ENCODE measurements at regions not wholly inside any gene's neighbourhood (a gene's known extent, or its start where the extent isn't known, plus 50 kb on each side); places are given as distances from the start of the nearest gene placed in this dataset.
A peak's percentile ranks its signal among the peaks of the same experiment; 100 is the strongest.
"Not testable (repeated sequence)": the region's sequence is repeated elsewhere in the genome, so short reads cannot be mapped to it uniquely, and the experiment has no call there.

GRCh38 chr3:44111482-44111881, 130.2 kb upstream of the TOPAZ1 start:
- no peak for DNase-seq (ENCODE audit: low read depth in 2 of 3, low spot score in 2 of 3)

GRCh38 chr3:44114142-44114541, 127.5 kb upstream of the TOPAZ1 start:
- DNase-seq (ENCODE audit: low read depth in 2 of 3, low spot score in 2 of 3), result peak in 2 of 3 donors; percentile 33 to 55

GRCh38 chr3:44117239-44117638, 124.4 kb upstream of the TOPAZ1 start:
- DNase-seq (ENCODE audit: low read depth in 2 of 3, low spot score in 2 of 3), result no peak

- DNase-seq (ENCODE audit: low read depth in 2 of 3, low spot score in 2 of 3), result no peak
Observed at GRCh38 chr3:44117736-44118135, 124.0 kb upstream of the TOPAZ1 start.

GRCh38 chr3:44120721-44121582, 120.7 kb upstream of the TOPAZ1 start:
- no peak for DNase-seq (ENCODE audit: low read depth in 2 of 3, low spot score in 2 of 3)

- DNase-seq (ENCODE audit: low read depth in 2 of 3, low spot score in 2 of 3), result no peak
Observed at GRCh38 chr3:44125246-44125645, 116.4 kb upstream of the TOPAZ1 start.

GRCh38 chr3:44125882-44126281, 115.8 kb upstream of the TOPAZ1 start:
- DNase-seq (ENCODE audit: low read depth in 2 of 3, low spot score in 2 of 3), result no peak

GRCh38 chr3:44128057-44128775, 113.5 kb upstream of the TOPAZ1 start:
- DNase-seq (ENCODE audit: low read depth in 2 of 3, low spot score in 2 of 3), result peak in 1 of 3 donors; percentile 32

DNA sequence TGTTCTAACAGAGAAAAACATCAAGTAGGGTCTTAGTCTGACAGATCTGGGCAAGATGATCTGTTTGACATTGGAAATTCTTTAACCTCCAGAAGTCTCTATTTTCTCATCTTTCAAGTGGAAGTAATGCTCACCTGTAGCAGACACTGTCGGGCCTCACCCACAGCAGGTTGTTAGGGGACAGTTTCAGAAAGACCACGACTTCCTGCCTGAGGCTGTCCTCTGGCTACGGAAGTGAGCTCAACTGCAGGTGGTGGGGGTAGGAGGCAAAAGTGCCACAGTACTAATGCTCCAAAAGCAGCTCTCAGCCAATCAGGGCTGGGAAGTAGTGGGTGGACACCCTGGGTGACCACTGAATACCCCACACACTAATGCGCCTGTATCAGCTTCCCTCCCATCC, 111.4 kb upstream of the TOPAZ1 start:
- DNase-seq (ENCODE audit: low read depth in 2 of 3, low spot score in 2 of 3), result no peak

- no peak for DNase-seq (ENCODE audit: low read depth in 2 of 3, low spot score in 2 of 3)
Observed at GRCh38 chr3:44132061-44132460, 109.6 kb upstream of the TOPAZ1 start.

DNA sequence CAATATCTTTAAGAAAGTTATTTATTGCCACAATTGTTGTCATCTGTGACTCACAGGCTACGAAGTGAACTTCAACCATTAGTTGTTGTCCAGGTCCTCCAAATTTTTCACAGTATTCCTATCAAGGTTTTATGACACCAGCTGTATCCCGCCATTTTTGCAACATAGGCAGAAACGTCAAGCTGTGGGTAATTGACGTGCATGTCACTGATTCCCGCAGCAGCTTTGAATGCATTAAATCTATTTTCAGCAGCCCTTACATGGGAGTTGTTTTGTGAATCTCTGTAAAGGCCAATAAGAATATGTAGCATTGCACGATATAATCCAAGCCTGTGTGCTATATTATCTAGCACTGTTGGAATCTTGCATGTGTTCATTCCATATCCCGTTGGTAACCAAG, 109.1 kb upstream of the TOPAZ1 start:
- DNase-seq (ENCODE audit: low read depth in 2 of 3, low spot score in 2 of 3), result no peak

DNA sequence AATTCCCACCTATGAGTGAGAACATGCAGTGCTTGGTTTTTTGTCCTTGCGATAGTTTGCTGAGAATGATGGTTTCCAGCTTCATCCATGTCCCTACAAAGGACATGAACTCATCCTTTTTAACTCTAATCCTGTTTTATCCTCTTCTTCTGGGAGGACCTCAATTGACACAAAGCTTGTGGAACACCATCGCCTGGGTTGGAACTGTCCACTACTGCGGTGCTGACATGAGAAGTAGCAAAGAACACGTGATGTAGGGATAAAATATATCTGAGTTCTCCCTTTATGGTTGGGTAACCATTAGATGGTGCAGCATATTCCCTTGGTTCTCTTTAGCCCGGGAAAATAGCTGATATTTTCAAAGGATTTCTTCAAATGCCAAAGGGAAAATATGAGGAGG, 105.3 kb upstream of the TOPAZ1 start:
- DNase-seq (ENCODE audit: low read depth in 2 of 3, low spot score in 2 of 3), result peak in 1 of 3 donors; percentile 30

- no peak for DNase-seq (ENCODE audit: low read depth in 2 of 3, low spot score in 2 of 3)
Observed at GRCh38 chr3:44146073-44146472, 95.6 kb upstream of the TOPAZ1 start.

- no peak for DNase-seq (ENCODE audit: low read depth in 2 of 3, low spot score in 2 of 3)
Observed at GRCh38 chr3:44159696-44160300, 81.9 kb upstream of the TOPAZ1 start.

GRCh38 chr3:44160818-44161217, 80.9 kb upstream of the TOPAZ1 start:
- no peak for DNase-seq (ENCODE audit: low read depth in 2 of 3, low spot score in 2 of 3)

- no peak for DNase-seq (ENCODE audit: low read depth in 2 of 3, low spot score in 2 of 3)
Observed at GRCh38 chr3:44171891-44172290, 69.8 kb upstream of the TOPAZ1 start.

DNA sequence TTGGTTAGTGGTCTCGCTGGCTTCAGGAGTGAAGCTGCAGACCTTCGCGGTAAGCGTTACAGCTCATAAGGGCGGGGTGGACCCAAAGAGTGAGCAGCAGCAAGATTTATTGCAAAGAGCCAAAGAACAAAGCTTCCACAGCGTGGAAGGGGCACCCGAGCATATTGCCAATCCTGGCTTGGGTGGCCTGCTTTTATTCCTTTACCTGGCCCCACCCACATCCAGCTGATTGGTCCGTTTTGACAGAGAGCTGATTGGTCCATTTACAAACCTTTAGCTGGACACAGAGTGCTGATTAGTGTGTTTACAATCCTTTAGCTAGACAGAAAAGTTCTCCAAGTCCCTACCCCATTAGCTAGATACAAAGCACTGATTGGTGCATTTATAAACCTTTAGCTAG, 69.0 kb upstream of the TOPAZ1 start:
- not testable (repeated sequence) for DNase-seq (ENCODE audit: low read depth in 2 of 3, low spot score in 2 of 3)

DNA sequence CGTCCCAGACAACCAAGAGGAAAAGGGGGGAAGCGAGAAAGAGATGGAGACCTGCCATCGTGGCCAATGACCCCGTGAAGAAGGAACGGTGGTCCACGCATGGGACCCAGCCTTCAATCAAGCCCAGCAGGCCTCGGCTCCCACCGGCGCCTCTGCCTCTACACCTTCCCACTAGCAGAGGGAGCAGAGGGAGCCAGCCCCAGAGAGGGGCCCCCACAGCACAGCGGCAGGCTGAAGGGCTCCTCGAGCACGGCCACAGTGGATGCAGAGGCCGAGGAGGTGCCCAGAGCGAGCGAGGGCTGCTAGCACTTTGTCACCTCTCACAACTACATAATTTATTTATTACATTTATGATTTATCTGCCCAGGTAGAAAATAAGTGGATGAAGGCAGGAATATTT, 68.4 kb upstream of the TOPAZ1 start:
- DNase-seq (ENCODE audit: low read depth in 2 of 3, low spot score in 2 of 3), result no peak

DNA sequence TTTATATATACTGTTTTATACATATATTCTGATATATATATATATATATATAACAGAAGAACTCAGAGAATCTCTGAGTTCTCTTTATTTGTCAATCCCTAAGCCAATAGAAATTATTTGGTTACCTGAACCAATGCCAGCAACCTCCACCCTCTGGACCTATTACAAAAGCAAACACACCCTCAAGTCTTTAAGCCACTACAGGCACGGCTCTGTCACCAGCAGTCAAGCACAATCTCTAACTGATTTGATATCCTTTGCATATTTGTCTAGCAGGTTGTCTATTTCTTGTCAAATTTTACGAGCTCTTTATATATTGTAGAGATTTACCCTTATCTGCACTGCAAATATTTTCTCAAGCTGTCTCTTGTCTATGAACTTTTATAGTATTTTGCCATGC, 66.6 kb upstream of the TOPAZ1 start:
- DNase-seq (ENCODE audit: low read depth in 2 of 3, low spot score in 2 of 3), result no peak

DNA sequence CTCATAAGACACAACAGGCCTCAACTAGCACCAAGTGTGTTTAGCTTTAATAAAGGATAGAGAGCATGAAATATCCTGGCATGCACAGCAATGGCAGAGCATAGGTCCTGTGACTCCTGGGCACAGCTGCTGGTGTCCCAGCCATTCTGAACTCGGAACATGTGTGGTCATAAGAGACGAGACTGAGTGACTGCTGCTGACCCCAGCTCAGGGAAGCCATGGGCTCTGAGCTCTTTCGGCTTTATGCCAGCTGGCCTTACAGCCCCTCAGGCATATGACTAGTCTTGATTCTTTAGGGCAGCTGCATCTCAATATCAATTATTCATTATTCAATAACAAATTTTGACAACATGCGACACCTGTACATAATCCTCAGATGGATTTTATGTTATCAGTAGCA, 62.4 kb upstream of the TOPAZ1 start:
- DNase-seq (ENCODE audit: low read depth in 2 of 3, low spot score in 2 of 3), result no peak

DNA sequence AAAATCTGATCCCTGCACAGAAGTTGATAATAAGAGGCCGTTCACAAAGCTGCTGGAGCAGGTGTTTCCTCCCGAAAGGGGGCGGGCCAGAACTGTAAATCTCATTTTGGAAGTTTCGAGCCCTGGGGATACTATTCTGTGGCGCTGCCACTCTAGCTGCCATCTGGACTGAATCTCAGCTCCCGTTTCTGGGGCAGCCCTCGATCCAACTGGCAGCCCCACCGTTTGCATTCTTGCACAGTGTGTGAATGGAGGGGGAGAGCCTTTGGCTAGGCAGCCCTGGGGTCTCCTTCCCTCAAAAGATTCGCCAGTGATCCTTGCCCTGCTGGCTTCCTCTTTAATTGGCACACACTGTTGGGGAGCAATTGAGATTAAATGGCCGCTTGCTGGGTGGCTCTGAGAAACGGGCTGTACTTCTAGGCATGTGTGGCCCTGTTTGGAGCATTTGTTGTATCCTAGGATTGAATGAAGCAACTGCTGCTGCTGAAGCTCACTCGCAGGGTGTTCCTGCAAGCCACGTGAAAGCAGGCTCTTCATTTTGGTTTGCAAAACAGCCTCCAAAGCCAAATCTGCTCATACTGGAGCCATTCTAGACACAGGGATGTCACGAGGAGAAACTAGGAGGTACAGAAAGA, 57.2 kb upstream of the TOPAZ1 start:
- peak in 2 of 3 donors; percentile 56 to 82 for DNase-seq (ENCODE audit: low read depth in 2 of 3, low spot score in 2 of 3)

All from hematopoietic multipotent progenitor cell (in vitro differentiated cells).